Lower leg skin (tissue), 3 donors: ENCODE measurements at regions not wholly inside any gene's neighbourhood (a gene's known extent, or its start where the extent isn't known, plus 50 kb on each side); places are given as distances from the start of the nearest gene placed in this dataset.

Experiments used
- CTCF ChIP-seq, 3 donors: fragments of 450-650 bp; IDR thresholded peaks; one replicate each; pipeline ENCODE4 v1.5.1; 2016; ENCODE audit warnings: antibody characterized with exemption in 3 of 3, mild to moderate bottlenecking in 3 of 3, moderate library complexity in 2 of 3
- POLR2A ChIP-seq, 2 donors: fragments of 450-650 bp; IDR thresholded peaks; one replicate each; pipeline ENCODE4 v1.6.1; 2016 to 2017; ENCODE audit warnings: antibody characterized with exemption in 2 of 2, mild to moderate bottlenecking in 1 of 2, moderate library complexity in 1 of 2

- no peak for TF ChIP-seq CTCF (IDR thresholded peaks at IDR 0.05)
- no peak for TF ChIP-seq POLR2A (IDR thresholded peaks at IDR 0.05)
Measured at GRCh38 chr6:71408787-71409723, 120.4 kb downstream of the OGFRL1 start.
